ENCODE measurements at regions not wholly inside any gene's neighbourhood (a gene's known extent, or its start where the extent isn't known, plus 50 kb on each side); places are given as distances from the start of the nearest gene placed in this dataset.
"Not testable (repeated sequence)": the region's sequence is repeated elsewhere in the genome, so short reads cannot be mapped to it uniquely, and the experiment has no call there.

DNA sequence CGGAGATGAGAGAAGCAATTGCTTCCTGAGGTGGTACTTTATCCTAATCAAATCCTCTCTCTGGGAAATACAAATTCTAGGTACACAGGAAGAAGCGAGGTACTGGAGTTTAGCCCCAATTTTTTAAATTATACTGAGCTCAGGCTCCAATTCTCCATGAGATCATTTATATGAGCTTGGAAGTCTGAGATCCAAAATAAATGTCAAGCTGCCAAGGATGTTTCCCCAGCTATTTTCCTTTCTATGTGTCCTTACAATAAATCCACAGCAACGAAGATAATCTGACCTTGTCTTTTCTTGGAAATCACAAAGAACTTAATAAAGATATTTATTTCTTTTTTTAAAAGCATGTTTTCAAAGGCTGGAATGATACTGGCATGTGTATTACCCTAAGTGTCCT, 597.3 kb downstream of the GABRG2 start:
- no peak overlapping the region for H3K4me3 ChIP-seq
- intact Hi-C loops (cut with DNase I) = no loop called here
- H3K27ac ChIP-seq = no peak overlapping the region
- TF ChIP-seq, protein P1, sequence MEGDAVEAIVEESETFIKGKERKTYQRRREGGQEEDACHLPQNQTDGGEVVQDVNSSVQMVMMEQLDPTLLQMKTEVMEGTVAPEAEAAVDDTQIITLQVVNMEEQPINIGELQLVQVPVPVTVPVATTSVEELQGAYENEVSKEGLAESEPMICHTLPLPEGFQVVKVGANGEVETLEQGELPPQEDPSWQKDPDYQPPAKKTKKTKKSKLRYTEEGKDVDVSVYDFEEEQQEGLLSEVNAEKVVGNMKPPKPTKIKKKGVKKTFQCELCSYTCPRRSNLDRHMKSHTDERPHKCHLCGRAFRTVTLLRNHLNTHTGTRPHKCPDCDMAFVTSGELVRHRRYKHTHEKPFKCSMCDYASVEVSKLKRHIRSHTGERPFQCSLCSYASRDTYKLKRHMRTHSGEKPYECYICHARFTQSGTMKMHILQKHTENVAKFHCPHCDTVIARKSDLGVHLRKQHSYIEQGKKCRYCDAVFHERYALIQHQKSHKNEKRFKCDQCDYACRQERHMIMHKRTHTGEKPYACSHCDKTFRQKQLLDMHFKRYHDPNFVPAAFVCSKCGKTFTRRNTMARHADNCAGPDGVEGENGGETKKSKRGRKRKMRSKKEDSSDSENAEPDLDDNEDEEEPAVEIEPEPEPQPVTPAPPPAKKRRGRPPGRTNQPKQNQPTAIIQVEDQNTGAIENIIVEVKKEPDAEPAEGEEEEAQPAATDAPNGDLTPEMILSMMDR (IDR thresholded peaks at IDR 0.05) = no peak
- H3K36me3 ChIP-seq = no peaks in the 10 kb centered on the region
- no peak for DNase-seq (ENCODE audit: low spot score in 2 of 2)
- no peaks in the 10 kb centered on the region for H3K9me3 ChIP-seq
- no peaks in the 10 kb centered on the region for H3K4me1 ChIP-seq
- H3K27me3 ChIP-seq = no peaks in the 10 kb centered on the region

DNA sequence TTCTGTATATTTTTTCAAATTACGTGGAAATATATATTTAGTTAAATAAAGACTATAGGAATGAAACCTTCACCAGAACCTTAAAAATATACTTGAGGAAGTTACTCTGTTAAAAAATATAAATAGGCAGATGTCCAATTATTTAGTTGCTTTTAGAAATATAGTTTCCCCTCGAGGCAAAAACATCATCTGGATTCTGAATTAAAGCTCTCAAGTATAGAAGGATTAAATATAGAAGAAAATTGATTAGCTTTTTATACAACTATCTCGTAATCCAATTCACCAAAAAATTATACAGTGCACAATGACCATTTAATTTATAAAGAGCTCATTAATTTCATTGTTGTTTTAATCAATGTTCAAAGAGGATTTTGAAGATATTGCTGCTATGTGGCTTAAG, 601.4 kb downstream of the GABRG2 start:
- H3K4me3 ChIP-seq = no peak overlapping the region
- no peak overlapping the region for H3K27ac ChIP-seq
- TF ChIP-seq, protein P1 (IDR thresholded peaks at IDR 0.05) = no peak
- H3K36me3 ChIP-seq = no peaks in the 10 kb centered on the region
- no peak for DNase-seq (ENCODE audit: low spot score in 2 of 2)
- H3K9me3 ChIP-seq = no peaks in the 10 kb centered on the region
- no peaks in the 10 kb centered on the region for H3K4me1 ChIP-seq
- intact Hi-C loops (cut with DNase I) = no loop called here
- no peaks in the 10 kb centered on the region for H3K27me3 ChIP-seq

DNA sequence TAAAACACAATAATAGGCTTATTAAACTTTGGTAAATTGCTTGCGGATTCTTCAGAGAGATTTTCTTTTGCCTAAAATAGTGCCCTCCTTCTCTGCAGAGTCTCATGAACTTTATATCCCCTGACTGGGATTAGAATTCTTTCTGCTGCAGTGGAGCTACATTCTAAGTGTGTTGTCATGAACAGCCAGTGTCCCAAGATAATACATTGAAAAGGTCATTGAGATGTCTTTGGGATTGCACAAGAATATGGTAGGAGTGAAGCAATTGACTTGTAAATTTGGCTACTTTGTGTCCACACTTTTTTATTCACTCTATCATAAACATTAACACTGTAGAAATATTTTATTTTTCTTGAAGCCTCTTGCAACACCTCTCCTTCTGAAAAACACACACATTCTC, 604.5 kb downstream of the GABRG2 start:
- no peaks in the 10 kb centered on the region for H3K27me3 ChIP-seq
- H3K27ac ChIP-seq = no peak overlapping the region
- intact Hi-C loops (cut with DNase I) = no loop called here
- H3K9me3 ChIP-seq = no peaks in the 10 kb centered on the region
- TF ChIP-seq, protein P1 (IDR thresholded peaks at IDR 0.05) = no peak
- H3K4me3 ChIP-seq = no peak overlapping the region
- no peak for DNase-seq (ENCODE audit: low spot score in 2 of 2)
- H3K36me3 ChIP-seq = no peaks in the 10 kb centered on the region
- H3K4me1 ChIP-seq = no peaks in the 10 kb centered on the region

DNA sequence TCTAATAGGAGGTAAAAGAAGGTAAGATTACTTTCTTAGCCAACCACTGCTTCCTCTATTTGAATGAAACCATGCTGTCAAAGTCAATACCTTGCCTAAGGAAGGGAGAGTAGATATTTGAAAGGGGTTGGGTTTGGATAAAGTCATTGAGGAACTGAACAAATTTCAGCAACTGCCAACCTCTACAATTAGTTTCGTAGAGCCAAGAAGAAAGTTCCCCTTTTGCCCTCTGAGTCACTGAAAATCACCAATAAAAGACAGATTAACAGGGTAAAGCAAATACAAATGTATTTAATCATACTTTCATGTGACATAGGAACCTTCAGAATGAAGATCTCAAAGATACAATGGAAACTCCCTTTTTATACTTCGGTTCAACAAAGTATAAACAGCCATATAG, 615.7 kb downstream of the GABRG2 start:
- H3K4me1 ChIP-seq = no peaks in the 10 kb centered on the region
- H3K9me3 ChIP-seq = no peaks in the 10 kb centered on the region
- no peak overlapping the region for H3K4me3 ChIP-seq
- TF ChIP-seq, protein P1 (IDR thresholded peaks at IDR 0.05) = no peak
- intact Hi-C loops (cut with DNase I) = no loop called here
- no peak for DNase-seq (ENCODE audit: low spot score in 2 of 2)
- H3K27me3 ChIP-seq = no peaks in the 10 kb centered on the region
- H3K27ac ChIP-seq = no peak overlapping the region
- no peaks in the 10 kb centered on the region for H3K36me3 ChIP-seq

DNA sequence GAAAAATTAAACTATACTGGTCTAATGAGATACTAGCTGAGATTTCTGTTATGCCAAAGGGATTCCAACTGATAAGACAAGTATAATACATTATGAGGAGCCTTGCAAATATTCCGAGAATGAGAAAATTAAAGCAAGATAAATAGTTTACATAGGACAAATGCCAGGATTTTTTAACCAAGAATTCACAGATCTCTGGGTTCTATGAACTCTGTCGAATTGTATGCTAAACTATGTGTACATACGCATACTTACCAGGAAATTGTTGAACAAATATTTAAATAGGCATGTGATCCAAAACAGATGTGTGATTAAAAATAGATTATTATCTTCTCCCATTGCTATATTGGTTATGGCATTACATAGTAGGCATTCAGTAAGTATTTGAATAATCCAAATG, 616.6 kb downstream of the GABRG2 start:
- no peak overlapping the region for H3K4me3 ChIP-seq
- H3K9me3 ChIP-seq = no peaks in the 10 kb centered on the region
- no peaks in the 10 kb centered on the region for H3K4me1 ChIP-seq
- no peaks in the 10 kb centered on the region for H3K36me3 ChIP-seq
- TF ChIP-seq, protein P1 (IDR thresholded peaks at IDR 0.05) = no peak
- intact Hi-C loops (cut with DNase I) = no loop called here
- DNase-seq (ENCODE audit: low spot score in 2 of 2) = no peak
- H3K27me3 ChIP-seq = no peaks in the 10 kb centered on the region
- H3K27ac ChIP-seq = no peak overlapping the region

DNA sequence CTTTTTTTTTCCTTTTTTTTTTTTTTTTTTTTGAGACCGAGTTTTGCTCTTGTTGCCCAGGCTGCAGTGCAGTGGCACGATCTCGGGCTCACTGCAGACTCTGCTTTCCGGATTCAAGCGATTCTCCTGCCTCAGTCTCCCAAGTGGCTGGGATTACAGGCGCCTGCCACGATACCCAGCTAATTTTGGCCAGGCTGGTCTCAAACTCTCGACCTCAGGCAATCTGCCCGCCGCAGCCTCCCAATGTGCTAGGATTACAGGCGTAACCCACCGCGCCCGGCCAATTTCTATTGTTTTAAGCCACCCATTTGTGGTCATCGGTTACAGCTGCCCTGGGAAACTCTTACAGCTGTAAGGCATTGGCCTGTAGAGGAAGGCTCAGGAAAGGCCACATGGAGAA, 617.7 kb downstream of the GABRG2 start:
- intact Hi-C loops (cut with DNase I) = no loop called here
- Histone ChIP-seq H3K27me3 (no peaks in the 10 kb centered on the region), H3K27ac (no peak overlapping the region), H3K9me3 (no peaks in the 10 kb centered on the region), H3K4me3 (no peak overlapping the region), H3K4me1 (no peaks in the 10 kb centered on the region), H3K36me3 (no peaks in the 10 kb centered on the region)
- TF ChIP-seq, protein P1 (IDR thresholded peaks at IDR 0.05) = no peak
- no peak for DNase-seq (ENCODE audit: low spot score in 2 of 2)

DNA sequence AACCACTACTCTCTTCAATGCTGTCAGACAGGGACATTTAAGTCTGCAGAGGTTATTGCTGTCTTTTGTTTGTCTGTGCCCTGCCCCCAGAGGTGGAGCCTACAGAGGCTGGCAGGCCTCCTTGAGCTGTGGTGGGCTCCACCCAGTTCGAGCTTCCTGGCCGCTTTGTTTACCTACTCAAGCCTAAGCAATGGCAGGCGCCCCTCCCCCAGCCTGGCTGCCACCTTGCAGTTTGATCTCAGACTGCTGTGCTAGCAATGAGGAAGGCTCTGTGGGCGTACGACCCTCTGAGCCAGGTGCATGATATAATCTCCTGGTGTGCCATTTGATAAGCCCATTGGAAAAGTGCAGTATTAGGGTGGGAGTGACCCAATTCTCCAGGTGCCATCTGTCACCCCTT, 628.7 kb downstream of the GABRG2 start:
- H3K27ac ChIP-seq; intact Hi-C loops (cut with DNase I); H3K9me3 ChIP-seq; H3K27me3 ChIP-seq; DNase-seq (ENCODE audit: low spot score in 2 of 2); H3K4me1 ChIP-seq; H3K4me3 ChIP-seq; H3K36me3 ChIP-seq: not testable (repeated sequence)
